ENCODE measurements at regions not wholly inside any gene's neighbourhood (a gene's known extent, or its start where the extent isn't known, plus 50 kb on each side); places are given as distances from the start of the nearest gene placed in this dataset.

- TF ChIP-seq, protein P1, sequence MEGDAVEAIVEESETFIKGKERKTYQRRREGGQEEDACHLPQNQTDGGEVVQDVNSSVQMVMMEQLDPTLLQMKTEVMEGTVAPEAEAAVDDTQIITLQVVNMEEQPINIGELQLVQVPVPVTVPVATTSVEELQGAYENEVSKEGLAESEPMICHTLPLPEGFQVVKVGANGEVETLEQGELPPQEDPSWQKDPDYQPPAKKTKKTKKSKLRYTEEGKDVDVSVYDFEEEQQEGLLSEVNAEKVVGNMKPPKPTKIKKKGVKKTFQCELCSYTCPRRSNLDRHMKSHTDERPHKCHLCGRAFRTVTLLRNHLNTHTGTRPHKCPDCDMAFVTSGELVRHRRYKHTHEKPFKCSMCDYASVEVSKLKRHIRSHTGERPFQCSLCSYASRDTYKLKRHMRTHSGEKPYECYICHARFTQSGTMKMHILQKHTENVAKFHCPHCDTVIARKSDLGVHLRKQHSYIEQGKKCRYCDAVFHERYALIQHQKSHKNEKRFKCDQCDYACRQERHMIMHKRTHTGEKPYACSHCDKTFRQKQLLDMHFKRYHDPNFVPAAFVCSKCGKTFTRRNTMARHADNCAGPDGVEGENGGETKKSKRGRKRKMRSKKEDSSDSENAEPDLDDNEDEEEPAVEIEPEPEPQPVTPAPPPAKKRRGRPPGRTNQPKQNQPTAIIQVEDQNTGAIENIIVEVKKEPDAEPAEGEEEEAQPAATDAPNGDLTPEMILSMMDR (IDR thresholded peaks at IDR 0.05) = no peak
- no peak for TF ChIP-seq POLR2A (IDR thresholded peaks at IDR 0.05)
- no peak for TF ChIP-seq EP300 (IDR thresholded peaks at IDR 0.05)
These were observed 98.2 kb upstream of the IGLL5 start for GRCh38 chr22:22789233-22789921.

All from ovary (tissue), 3 donors.